ENCODE measurements at regions not wholly inside any gene's neighbourhood (a gene's known extent, or its start where the extent isn't known, plus 50 kb on each side); places are given as distances from the start of the nearest gene placed in this dataset.
"Not testable (repeated sequence)": the region's sequence is repeated elsewhere in the genome, so short reads cannot be mapped to it uniquely, and the experiment has no call there.

- DNase-seq (ENCODE audit: low spot score) = not testable (repeated sequence)
Measured at GRCh38 chr18:46229641-46230040, 125.5 kb downstream of the HAUS1 start.

GRCh38 chr18:46236156-46236555 is 132.0 kb downstream of the HAUS1 start:
- no peak for DNase-seq (ENCODE audit: low spot score)

- DNase-seq (ENCODE audit: low spot score) = no peak
Measured at GRCh38 chr18:46237891-46238290, 133.7 kb downstream of the HAUS1 start.

GRCh38 chr18:46239549-46239948 is 135.4 kb downstream of the HAUS1 start:
- DNase-seq (ENCODE audit: low spot score) = no peak

- DNase-seq (ENCODE audit: low spot score) = no peak
Measured at GRCh38 chr18:46239998-46240397, 135.8 kb downstream of the HAUS1 start.

- DNase-seq (ENCODE audit: low spot score) = not testable (repeated sequence)
Measured at GRCh38 chr18:46241393-46241792, 137.2 kb downstream of the HAUS1 start.

GRCh38 chr18:46242183-46242582 is 138.0 kb downstream of the HAUS1 start:
- no peak for DNase-seq (ENCODE audit: low spot score)

GRCh38 chr18:46243095-46243494 is 138.9 kb downstream of the HAUS1 start:
- no peak for DNase-seq (ENCODE audit: low spot score)

- no peak for DNase-seq (ENCODE audit: low spot score)
Measured at GRCh38 chr18:46243673-46244072, 139.5 kb downstream of the HAUS1 start.

- DNase-seq (ENCODE audit: low spot score) = no peak
Measured at GRCh38 chr18:46246101-46246500, 141.9 kb downstream of the HAUS1 start.

GRCh38 chr18:46247942-46248341 is 143.8 kb downstream of the HAUS1 start:
- no peak for DNase-seq (ENCODE audit: low spot score)

- DNase-seq (ENCODE audit: low spot score) = peak; percentile 77
Measured at GRCh38 chr18:46250084-46250811, 146.1 kb downstream of the HAUS1 start.

- no peak for DNase-seq (ENCODE audit: low spot score)
Measured at GRCh38 chr18:46250812-46251173, 146.6 kb downstream of the HAUS1 start.

GRCh38 chr18:46252759-46253158 is 148.6 kb downstream of the HAUS1 start:
- no peak for DNase-seq (ENCODE audit: low spot score)

GRCh38 chr18:46253498-46253897 is 149.3 kb downstream of the HAUS1 start:
- DNase-seq (ENCODE audit: low spot score) = no peak

GRCh38 chr18:46256078-46256477 is 151.9 kb downstream of the HAUS1 start:
- DNase-seq (ENCODE audit: low spot score) = no peak

GRCh38 chr18:46257366-46257765 is 153.2 kb downstream of the HAUS1 start:
- no peak for DNase-seq (ENCODE audit: low spot score)

GRCh38 chr18:46260016-46260878 is 156.1 kb downstream of the HAUS1 start:
- DNase-seq (ENCODE audit: low spot score) = no peak

- no peak for DNase-seq (ENCODE audit: low spot score)
Measured at GRCh38 chr18:46260879-46261143, 156.6 kb downstream of the HAUS1 start.

GRCh38 chr18:46261799-46262198 is 157.6 kb downstream of the HAUS1 start:
- DNase-seq (ENCODE audit: low spot score) = no peak

GRCh38 chr18:46262856-46263255 is 158.7 kb downstream of the HAUS1 start:
- no peak for DNase-seq (ENCODE audit: low spot score)

- peak; percentile 51 for DNase-seq (ENCODE audit: low spot score)
Measured at GRCh38 chr18:46264255-46264654, 160.1 kb downstream of the HAUS1 start.

Data from CD4-positive, alpha-beta T cell treated with Interleukin-15 for 4 hours (primary cell).